ENCODE measurements at regions not wholly inside any gene's neighbourhood (a gene's known extent, or its start where the extent isn't known, plus 50 kb on each side); places are given as distances from the start of the nearest gene placed in this dataset.

DNA sequence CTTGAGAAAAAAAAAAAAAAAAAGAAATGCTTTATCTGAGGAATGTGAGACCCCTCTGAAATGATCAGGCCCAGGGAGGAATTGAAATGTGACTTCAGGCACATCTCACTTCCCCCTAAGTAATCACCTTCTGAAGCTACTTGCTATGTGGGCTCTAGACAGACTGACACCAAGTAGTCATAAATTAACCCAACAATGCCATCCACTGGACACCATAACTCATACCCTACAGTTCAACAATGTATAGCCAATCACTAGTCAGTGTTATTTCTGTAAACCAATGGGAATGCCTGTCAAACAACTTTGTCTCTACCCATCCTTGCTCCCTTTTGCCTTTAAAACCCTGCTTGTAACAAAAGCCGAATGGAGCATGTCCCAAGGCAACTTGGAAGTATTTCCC is 182.7 kb upstream of the TMPO start (continued):
- TF ChIP-seq, protein P1, sequence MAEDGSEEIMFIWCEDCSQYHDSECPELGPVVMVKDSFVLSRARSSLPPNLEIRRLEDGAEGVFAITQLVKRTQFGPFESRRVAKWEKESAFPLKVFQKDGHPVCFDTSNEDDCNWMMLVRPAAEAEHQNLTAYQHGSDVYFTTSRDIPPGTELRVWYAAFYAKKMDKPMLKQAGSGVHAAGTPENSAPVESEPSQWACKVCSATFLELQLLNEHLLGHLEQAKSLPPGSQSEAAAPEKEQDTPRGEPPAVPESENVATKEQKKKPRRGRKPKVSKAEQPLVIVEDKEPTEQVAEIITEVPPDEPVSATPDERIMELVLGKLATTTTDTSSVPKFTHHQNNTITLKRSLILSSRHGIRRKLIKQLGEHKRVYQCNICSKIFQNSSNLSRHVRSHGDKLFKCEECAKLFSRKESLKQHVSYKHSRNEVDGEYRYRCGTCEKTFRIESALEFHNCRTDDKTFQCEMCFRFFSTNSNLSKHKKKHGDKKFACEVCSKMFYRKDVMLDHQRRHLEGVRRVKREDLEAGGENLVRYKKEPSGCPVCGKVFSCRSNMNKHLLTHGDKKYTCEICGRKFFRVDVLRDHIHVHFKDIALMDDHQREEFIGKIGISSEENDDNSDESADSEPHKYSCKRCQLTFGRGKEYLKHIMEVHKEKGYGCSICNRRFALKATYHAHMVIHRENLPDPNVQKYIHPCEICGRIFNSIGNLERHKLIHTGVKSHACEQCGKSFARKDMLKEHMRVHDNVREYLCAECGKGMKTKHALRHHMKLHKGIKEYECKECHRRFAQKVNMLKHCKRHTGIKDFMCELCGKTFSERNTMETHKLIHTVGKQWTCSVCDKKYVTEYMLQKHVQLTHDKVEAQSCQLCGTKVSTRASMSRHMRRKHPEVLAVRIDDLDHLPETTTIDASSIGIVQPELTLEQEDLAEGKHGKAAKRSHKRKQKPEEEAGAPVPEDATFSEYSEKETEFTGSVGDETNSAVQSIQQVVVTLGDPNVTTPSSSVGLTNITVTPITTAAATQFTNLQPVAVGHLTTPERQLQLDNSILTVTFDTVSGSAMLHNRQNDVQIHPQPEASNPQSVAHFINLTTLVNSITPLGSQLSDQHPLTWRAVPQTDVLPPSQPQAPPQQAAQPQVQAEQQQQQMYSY (CRISPR knock-in tag; IDR thresholded peaks at IDR 0.05): no peak
- TF ChIP-seq NFYA (IDR thresholded peaks at IDR 0.05; ENCODE audit: borderline replicate concordance, low read depth, low read length) (no peak), HCFC1 (IDR thresholded peaks at IDR 0.05; ENCODE audit: low read length) (no peak), HDGF (IDR thresholded peaks at IDR 0.05) (no peak), WRNIP1 (IDR thresholded peaks at IDR 0.05; ENCODE audit: borderline replicate concordance, low read depth, low read length) (no peak), NBN (IDR thresholded peaks at IDR 0.05) (no peak), ATF7 (IDR thresholded peaks at IDR 0.05; ENCODE audit: low read depth) (peak; percentile 53; the same call in 1 of the 2 replicates), NFIC (IDR thresholded peaks at IDR 0.05; ENCODE audit: low read depth, low read length) (no peak), ZNF622 (IDR thresholded peaks at IDR 0.05) (no peak), HDAC2 (IDR thresholded peaks at IDR 0.05) (no peak), NR2F1 (conservative IDR thresholded peaks at IDR 0.05) (no peak), JUNB (IDR thresholded peaks at IDR 0.05) (no peak), CBX3 (IDR thresholded peaks at IDR 0.05; ENCODE audit: borderline replicate concordance, low read depth) (no peak), CREM (IDR thresholded peaks at IDR 0.05; ENCODE audit: low read depth) (no peak), STAT3 (IDR thresholded peaks at IDR 0.05; ENCODE audit: low read depth, low read length) (no peak), ZZZ3 (IDR thresholded peaks at IDR 0.05; ENCODE audit: control insufficient read depth, insufficient read length, low read depth) (no peak), CBFB (IDR thresholded peaks at IDR 0.05; ENCODE audit: low read depth) (no peak), RB1 (IDR thresholded peaks at IDR 0.05; ENCODE audit: borderline replicate concordance) (no peak), POLR2A (IDR thresholded peaks at IDR 0.05; ENCODE audit: low read depth, low read length) (no peak), SREBF2 (IDR thresholded peaks at IDR 0.05; ENCODE audit: low read length) (no peak)
- TF ChIP-seq, protein P2, sequence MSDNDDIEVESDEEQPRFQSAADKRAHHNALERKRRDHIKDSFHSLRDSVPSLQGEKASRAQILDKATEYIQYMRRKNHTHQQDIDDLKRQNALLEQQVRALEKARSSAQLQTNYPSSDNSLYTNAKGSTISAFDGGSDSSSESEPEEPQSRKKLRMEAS (IDR thresholded peaks at IDR 0.05; ENCODE audit: low read depth, low read length): no peak
- TF ChIP-seq, protein P3, sequence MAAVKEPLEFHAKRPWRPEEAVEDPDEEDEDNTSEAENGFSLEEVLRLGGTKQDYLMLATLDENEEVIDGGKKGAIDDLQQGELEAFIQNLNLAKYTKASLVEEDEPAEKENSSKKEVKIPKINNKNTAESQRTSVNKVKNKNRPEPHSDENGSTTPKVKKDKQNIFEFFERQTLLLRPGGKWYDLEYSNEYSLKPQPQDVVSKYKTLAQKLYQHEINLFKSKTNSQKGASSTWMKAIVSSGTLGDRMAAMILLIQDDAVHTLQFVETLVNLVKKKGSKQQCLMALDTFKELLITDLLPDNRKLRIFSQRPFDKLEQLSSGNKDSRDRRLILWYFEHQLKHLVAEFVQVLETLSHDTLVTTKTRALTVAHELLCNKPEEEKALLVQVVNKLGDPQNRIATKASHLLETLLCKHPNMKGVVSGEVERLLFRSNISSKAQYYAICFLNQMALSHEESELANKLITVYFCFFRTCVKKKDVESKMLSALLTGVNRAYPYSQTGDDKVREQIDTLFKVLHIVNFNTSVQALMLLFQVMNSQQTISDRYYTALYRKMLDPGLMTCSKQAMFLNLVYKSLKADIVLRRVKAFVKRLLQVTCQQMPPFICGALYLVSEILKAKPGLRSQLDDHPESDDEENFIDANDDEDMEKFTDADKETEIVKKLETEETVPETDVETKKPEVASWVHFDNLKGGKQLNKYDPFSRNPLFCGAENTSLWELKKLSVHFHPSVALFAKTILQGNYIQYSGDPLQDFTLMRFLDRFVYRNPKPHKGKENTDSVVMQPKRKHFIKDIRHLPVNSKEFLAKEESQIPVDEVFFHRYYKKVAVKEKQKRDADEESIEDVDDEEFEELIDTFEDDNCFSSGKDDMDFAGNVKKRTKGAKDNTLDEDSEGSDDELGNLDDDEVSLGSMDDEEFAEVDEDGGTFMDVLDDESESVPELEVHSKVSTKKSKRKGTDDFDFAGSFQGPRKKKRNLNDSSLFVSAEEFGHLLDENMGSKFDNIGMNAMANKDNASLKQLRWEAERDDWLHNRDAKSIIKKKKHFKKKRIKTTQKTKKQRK (IDR thresholded peaks at IDR 0.05; ENCODE audit: low read depth, low read length): no peak
- TF ChIP-seq, protein P4, sequence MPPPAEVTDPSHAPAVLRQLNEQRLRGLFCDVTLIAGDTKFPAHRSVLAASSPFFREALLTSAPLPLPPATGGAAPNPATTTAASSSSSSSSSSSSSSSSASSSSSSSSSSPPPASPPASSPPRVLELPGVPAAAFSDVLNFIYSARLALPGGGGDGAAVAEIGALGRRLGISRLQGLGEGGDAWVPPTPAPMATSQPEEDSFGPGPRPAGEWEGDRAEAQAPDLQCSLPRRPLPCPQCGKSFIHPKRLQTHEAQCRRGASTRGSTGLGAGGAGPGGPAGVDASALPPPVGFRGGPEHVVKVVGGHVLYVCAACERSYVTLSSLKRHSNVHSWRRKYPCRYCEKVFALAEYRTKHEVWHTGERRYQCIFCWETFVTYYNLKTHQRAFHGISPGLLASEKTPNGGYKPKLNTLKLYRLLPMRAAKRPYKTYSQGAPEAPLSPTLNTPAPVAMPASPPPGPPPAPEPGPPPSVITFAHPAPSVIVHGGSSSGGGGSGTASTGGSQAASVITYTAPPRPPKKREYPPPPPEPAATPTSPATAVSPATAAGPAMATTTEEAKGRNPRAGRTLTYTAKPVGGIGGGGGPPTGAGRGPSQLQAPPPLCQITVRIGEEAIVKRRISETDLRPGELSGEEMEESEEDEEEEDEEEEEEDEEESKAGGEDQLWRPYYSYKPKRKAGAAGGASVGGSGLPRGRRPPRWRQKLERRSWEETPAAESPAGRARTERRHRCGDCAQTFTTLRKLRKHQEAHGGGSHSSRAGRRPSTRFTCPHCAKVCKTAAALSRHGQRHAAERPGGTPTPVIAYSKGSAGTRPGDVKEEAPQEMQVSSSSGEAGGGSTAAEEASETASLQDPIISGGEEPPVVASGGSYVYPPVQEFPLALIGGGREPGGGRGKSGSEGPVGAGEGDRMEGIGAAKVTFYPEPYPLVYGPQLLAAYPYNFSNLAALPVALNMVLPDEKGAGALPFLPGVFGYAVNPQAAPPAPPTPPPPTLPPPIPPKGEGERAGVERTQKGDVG (CRISPR knock-in tag; IDR thresholded peaks at IDR 0.05): no peak
